GM10266 (cell line): ENCODE measurements at regions not wholly inside any gene's neighbourhood (a gene's known extent, or its start where the extent isn't known, plus 50 kb on each side); places are given as distances from the start of the nearest gene placed in this dataset.

Source experiments
- DNase-seq: peaks from one replicate; pipeline ENCODE4 v3.0.0; 2012; ENCODE audit errors: extremely low spot score
- CTCF ChIP-seq: IDR thresholded peaks from 2 replicates; pipeline ENCODE4 v1.5.1; 2012; ENCODE audit warnings: mild to moderate bottlenecking, low read depth; ENCODE audit not compliant: control insufficient read depth, insufficient read depth; ENCODE audit errors: missing control alignments

DNA sequence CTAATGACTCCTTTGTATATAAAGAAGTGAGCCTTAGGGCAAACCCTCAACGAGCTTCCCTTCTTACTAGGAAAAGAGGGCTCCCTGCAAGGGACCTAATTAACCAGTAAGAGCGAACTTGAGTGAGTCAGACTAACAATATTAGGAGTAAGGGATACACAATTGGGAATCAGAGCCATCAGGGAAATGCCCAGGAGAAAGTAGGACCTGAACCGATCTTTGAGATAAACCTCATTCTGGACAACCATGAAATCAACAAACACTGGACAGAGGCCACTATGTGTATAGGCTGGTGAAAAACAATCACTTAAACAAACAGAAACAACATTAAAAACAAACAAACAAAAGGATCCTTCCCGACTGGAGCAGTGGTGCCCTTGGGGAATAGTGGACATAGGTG is 120.8 kb downstream of the EDN1 start:
- no peak for DNase-seq
- TF ChIP-seq CTCF = no peak

DNA sequence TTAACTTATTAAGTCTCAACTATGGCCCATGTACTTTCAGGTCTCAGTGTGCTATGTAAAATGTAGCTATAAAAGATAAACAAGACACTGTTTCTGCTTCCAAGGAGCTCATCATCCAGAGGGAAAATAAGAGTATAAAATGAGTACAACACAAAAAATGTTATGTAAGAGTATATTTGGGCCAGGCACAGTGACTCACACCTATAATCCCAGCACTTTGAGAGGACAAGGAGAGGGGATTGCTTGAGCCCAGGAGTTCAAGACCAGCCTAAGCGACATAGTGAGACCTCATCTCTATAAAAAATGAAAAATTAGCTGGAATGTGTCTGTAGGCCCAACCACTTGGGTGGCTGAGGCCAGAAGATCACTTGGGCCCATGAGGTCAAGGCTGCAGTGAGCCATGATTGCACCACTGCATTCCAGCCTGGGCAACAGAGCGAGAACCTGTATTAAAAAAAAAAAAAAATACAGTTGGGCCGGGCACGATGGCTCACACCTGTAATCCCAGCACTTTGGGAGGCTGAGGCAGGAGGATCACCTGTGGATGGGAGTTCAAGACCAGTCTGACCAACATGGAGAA is 124.0 kb downstream of the EDN1 start:
- DNase-seq = no peak
- no peak for TF ChIP-seq CTCF

DNA sequence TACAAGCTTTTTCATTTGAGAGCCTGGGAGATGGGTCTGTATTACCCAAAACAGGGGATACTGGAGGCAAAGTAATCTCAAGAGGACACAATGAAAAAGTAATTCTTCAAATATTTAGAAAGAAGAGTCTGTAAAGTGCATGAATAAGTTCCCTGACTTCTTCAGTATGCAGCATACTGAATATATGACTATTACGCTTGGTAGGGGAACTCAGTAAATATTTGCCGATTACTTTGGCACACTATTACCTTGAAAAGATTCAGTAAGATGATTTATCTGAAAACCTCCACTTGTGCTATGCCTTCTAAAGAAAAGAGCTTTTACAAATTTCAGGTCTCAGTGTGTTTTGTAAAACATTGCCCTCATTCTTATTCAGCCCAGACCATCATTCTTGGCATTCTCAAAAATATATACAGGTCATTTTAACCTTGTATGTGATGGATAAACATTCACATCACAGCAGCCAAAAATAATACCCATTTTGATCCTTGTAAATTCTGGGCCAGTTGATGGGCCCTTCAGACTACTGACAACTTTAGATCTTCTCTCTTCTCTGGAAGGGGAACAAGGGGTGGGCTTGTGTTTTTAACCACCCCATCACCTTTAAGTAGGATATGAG is 125.9 kb downstream of the EDN1 start:
- no peak for TF ChIP-seq CTCF
- no peak for DNase-seq

GRCh38 chr6:12417191-12417590 is 127.0 kb downstream of the EDN1 start:
- DNase-seq = no peak
- TF ChIP-seq CTCF = no peak

- no peak for TF ChIP-seq CTCF
- no peak for DNase-seq
Measured at GRCh38 chr6:12418946-12419345, 128.8 kb downstream of the EDN1 start.

- no peak for DNase-seq
- TF ChIP-seq CTCF = peak; percentile 8
Measured at GRCh38 chr6:12419631-12420272, 129.6 kb downstream of the EDN1 start.

DNA sequence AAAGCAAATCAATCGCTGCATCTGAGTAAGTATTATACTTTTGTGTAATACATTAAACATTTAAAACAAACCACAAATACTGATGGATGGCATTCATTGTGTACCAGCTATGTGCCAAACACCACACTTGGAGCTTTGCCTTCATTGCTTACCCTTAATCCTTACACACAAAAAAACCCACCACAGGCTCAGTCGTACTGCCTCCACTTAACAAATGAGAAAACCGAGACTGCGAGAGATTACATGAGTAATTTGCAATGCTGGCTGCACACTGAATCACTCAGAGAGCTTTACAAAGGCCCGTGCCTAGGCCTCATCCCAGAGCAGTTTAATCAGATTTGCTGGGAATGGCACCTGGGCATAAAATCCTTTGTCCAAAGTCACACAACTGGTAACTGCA is 130.5 kb downstream of the EDN1 start:
- DNase-seq = no peak
- TF ChIP-seq CTCF = no peak
